Keratinocyte (primary cell): ENCODE measurements at regions not wholly inside any gene's neighbourhood (a gene's known extent, or its start where the extent isn't known, plus 50 kb on each side); places are given as distances from the start of the nearest gene placed in this dataset.

ENCODE experiments used
- CTCF ChIP-seq, 3 experiments: IDR thresholded peaks in 1 of 3; conservative IDR thresholded peaks in 1 of 3; optimal IDR thresholded peaks in 1 of 3; 2 replicates in 2 of 3; 3 replicates in 1 of 3; pipeline versions ENCODE3 to v1.5.1; 2011; ENCODE audit warnings: low read length in 3 of 3, mild to moderate bottlenecking in 3 of 3, moderate library complexity in 2 of 3, control low read depth in 1 of 3, inconsistent platforms in 1 of 3; ENCODE audit not compliant: insufficient read depth in 2 of 3; ENCODE audit errors: extremely low read depth in 1 of 3
- EZH2 ChIP-seq: IDR thresholded peaks from one replicate; pipeline ENCODE4 v1.6.1; 2012; ENCODE audit warnings: inconsistent platforms, mild to moderate bottlenecking, low read length, moderate library complexity

- TF ChIP-seq EZH2 (no peak), CTCF (optimal IDR thresholded peaks at IDR 0.05 in 1 of 3, IDR thresholded peaks at IDR 0.05 in 1 of 3, conservative IDR thresholded peaks at IDR 0.05 in 1 of 3; ENCODE audit: extremely low read depth in 1 of 3, insufficient read depth in 2 of 3, low read length in 3 of 3) (no peak)
Observed at GRCh38 chr9:78806492-78807160, 509.7 kb downstream of the PSAT1 start.
